Muscle layer of colon (tissue), 2 donors: ENCODE measurements at regions not wholly inside any gene's neighbourhood (a gene's known extent, or its start where the extent isn't known, plus 50 kb on each side); places are given as distances from the start of the nearest gene placed in this dataset.
"Not testable (repeated sequence)": the region's sequence is repeated elsewhere in the genome, so short reads cannot be mapped to it uniquely, and the experiment has no call there.

Experiments used
- H3K27ac ChIP-seq: one replicate; pipeline ENCODE4 v1.7.0; 2013; ENCODE audit warnings: low read depth, mild to moderate bottlenecking, low read length, moderate library complexity
- H3K27me3 ChIP-seq, 2 donors: one replicate each; pipeline ENCODE4 v1.7.0; 2013; ENCODE audit warnings: low read length in 2 of 2, mild to moderate bottlenecking in 2 of 2; ENCODE audit not compliant: insufficient read depth in 2 of 2, control insufficient read depth in 1 of 2
- H3K36me3 ChIP-seq: one replicate; pipeline ENCODE4 v1.7.0; 2013; ENCODE audit warnings: mild to moderate bottlenecking, low read length; ENCODE audit not compliant: insufficient read depth
- H3K4me1 ChIP-seq: one replicate; pipeline ENCODE4 v1.7.0; 2013; ENCODE audit warnings: mild to moderate bottlenecking, low read length; ENCODE audit not compliant: insufficient read depth
- H3K4me3 ChIP-seq, 2 donors: one replicate each; pipeline ENCODE4 v1.7.0; 2013; ENCODE audit warnings: low read length in 2 of 2, low read depth in 1 of 2, mild to moderate bottlenecking in 1 of 2, moderate library complexity in 1 of 2
- H3K9ac ChIP-seq: one replicate; pipeline ENCODE4 v1.7.0; 2013; ENCODE audit warnings: low read length
- H3K9me3 ChIP-seq: one replicate; pipeline ENCODE4 v1.7.0; 2013; ENCODE audit warnings: mild to moderate bottlenecking, low read length
- donor health status: abdominal sarcoma.
- donor health status: Adenocarcinoma of cecum.

GRCh38 chr7:131625345-131625744, 68.9 kb upstream of the PODXL start:
- not testable (repeated sequence) for H3K4me1 ChIP-seq, H3K9me3 ChIP-seq, H3K4me3 ChIP-seq, H3K27ac ChIP-seq, H3K27me3 ChIP-seq, H3K36me3 ChIP-seq, H3K9ac ChIP-seq

DNA sequence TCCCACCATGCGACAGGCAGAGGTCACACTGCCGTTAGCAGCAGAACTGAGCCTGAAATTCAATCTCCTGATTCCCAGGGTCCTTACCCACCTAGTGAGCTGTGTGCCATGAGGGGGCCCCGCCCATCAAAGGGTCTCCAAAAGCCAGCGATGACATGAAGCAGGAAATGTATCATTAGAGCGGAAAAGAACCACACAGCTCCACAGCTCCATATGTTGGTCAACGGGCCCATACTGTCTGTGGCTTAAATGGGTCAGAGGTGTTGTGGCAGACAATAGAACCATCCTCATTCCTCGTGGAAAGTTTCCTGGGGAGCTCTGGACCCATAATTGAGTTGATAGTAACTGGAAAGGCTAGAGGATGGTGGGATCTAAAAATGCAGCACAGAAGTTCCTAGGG, 68.1 kb upstream of the PODXL start:
- Histone ChIP-seq H3K4me3 (no peak overlapping the region), H3K9ac (no peak overlapping the region), H3K9me3 (no peaks in the 10 kb centered on the region), H3K36me3 (no peaks in the 10 kb centered on the region), H3K27ac (no peak overlapping the region), H3K27me3 (no peaks in the 10 kb centered on the region), H3K4me1 (peaks cover 11% of the 10 kb centered on the region)

DNA sequence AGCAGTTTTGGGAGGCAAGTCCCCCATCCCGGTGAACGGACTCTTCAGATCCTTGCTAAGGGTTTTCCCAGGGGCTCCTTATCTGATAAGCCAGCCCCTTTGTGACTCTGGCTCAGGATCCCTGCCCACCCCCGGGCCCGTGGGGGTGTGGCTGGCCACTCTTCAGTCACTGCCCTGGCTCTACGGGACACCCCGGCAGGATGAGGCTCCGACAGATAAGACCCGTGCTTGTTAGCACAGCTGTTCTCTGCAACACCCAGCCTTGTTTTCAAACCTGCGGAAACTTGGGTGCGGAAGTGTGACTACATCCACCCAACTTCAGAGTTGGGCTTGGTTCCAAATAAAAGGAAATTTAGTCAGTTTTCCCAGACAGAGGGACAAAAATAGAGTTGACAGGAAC, 66.7 kb upstream of the PODXL start:
- no peaks in the 10 kb centered on the region for H3K9me3 ChIP-seq
- H3K4me1 ChIP-seq, result peaks cover 11% of the 10 kb centered on the region
- no peak overlapping the region for H3K4me3 ChIP-seq
- no peaks in the 10 kb centered on the region for H3K27me3 ChIP-seq
- no peaks in the 10 kb centered on the region for H3K36me3 ChIP-seq
- no peak overlapping the region for H3K9ac ChIP-seq
- H3K27ac ChIP-seq, result no peak overlapping the region

DNA sequence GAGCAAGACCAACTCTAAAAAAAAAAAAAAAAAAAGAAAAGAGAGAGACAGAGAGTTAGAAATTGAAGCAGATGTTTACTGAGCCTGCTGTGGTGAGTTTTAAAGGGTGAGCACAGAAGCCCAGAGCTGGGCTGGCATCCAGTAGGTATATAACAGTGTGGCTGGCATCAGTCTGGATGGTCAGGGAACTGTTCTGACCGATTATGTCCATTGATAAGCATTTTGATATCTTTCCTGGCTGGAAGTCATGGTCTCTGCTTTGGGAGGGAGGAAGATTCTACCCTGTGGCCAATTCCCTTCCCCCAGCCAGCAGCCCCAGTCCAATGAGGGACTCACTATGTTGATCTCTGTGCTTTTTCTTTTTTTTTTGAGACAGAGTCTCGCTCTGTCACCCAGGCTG, 65.2 kb upstream of the PODXL start:
- H3K4me1 ChIP-seq, result peaks cover 11% of the 10 kb centered on the region
- H3K27me3 ChIP-seq, result no peaks in the 10 kb centered on the region
- no peak overlapping the region for H3K9ac ChIP-seq
- H3K27ac ChIP-seq, result no peak overlapping the region
- no peaks in the 10 kb centered on the region for H3K9me3 ChIP-seq
- no peak overlapping the region for H3K4me3 ChIP-seq
- H3K36me3 ChIP-seq, result no peaks in the 10 kb centered on the region

- Histone ChIP-seq H3K36me3 (no peaks in the 10 kb centered on the region), H3K27ac (no peak overlapping the region), H3K4me3 (no peak overlapping the region), H3K27me3 (no peaks in the 10 kb centered on the region), H3K9ac (no peak overlapping the region), H3K4me1 (peaks cover 11% of the 10 kb centered on the region), H3K9me3 (no peaks in the 10 kb centered on the region)
These were observed 64.5 kb upstream of the PODXL start for GRCh38 chr7:131620673-131621609.

DNA sequence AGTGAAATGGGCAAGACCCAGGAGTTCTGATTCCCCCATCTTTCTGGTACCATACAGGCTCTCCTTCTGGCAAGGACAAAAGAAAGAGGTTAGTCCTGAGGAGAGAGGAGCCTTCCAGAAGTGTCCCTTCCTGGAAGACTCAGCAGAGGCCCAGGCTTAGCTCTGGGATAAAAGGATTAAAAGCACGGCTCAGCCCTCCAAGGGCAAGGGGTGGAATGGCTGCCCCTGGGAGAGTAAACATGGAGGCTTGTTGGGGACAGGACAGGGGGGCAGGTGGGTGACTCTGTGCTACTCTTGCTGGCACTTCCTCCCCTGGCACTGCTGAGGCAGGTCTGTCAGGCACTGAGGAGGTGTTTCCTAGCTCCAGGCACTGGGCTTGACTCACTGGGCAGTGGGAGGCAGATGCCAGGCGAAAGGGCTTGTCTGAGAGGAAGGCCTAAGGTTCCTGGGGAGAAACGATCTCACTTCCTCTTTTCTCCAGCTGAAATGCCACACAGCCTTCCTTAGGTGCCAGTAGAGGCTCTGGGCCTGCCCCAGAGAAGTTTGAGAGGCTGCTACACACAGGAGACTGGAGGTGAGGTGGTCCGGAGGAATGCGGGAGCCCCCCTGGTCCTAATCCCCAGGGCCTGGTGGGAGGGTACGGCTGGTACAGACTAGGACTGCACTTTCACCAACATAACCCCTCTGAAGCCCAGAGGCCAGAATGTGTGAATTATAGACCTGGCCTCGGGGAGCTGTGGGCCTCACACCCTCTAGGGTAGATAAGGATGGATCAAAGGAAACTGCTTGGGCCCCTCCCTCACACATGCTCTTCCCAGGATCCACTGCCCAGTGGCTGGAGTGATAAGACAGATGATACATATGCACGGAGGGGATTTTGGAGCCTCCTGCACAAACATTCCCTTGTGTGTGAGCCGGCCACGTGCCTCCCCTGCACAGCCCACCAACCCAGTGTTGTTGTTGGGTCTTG, 63.2 kb upstream of the PODXL start:
- peaks cover 11% of the 10 kb centered on the region for H3K4me1 ChIP-seq
- H3K36me3 ChIP-seq, result no peaks in the 10 kb centered on the region
- H3K27ac ChIP-seq, result no peak overlapping the region
- no peaks in the 10 kb centered on the region for H3K9me3 ChIP-seq
- no peaks in the 10 kb centered on the region for H3K27me3 ChIP-seq
- no peak overlapping the region for H3K9ac ChIP-seq
- H3K4me3 ChIP-seq, result no peak overlapping the region

DNA sequence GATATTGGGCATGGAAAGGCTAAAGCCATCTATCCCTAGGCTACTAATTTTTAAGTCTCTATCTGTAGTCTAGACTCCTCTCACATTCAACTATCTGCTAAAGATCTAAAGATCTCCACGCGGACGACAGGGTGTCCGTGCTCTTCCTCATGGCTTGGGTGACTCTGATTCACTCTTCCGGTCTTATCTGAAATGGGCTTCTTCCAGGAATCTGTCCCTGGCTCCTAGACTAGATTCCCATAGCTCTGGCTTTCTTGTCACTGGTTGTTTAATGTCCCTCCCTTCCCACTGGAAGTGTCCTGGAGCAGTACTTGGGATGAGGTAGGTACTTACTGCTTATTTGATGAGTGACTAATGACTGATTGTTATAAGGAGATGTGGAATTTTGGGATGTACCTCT, 62.0 kb upstream of the PODXL start:
- Histone ChIP-seq H3K9me3 (no peaks in the 10 kb centered on the region), H3K4me1 (peaks cover 11% of the 10 kb centered on the region), H3K27me3 (no peaks in the 10 kb centered on the region), H3K9ac (no peak overlapping the region), H3K36me3 (no peaks in the 10 kb centered on the region), H3K27ac (no peak overlapping the region), H3K4me3 (no peak overlapping the region)

GRCh38 chr7:131616487-131617200, 60.2 kb upstream of the PODXL start:
- Histone ChIP-seq H3K4me3 (no peak overlapping the region), H3K4me1 (peaks cover 10% of the 10 kb centered on the region), H3K36me3 (no peaks in the 10 kb centered on the region), H3K27me3 (no peaks in the 10 kb centered on the region), H3K27ac (no peak overlapping the region), H3K9ac (no peak overlapping the region), H3K9me3 (no peaks in the 10 kb centered on the region)

GRCh38 chr7:131613909-131614308, 57.5 kb upstream of the PODXL start:
- Histone ChIP-seq H3K27me3 (no peaks in the 10 kb centered on the region), H3K4me1 (no peaks in the 10 kb centered on the region), H3K27ac (no peak overlapping the region), H3K36me3 (no peaks in the 10 kb centered on the region), H3K4me3 (no peak overlapping the region), H3K9me3 (no peaks in the 10 kb centered on the region), H3K9ac (no peak overlapping the region)

- H3K9me3 ChIP-seq, result no peaks in the 10 kb centered on the region
- no peaks in the 10 kb centered on the region for H3K27me3 ChIP-seq
- H3K27ac ChIP-seq, result no peak overlapping the region
- H3K4me3 ChIP-seq, result no peak overlapping the region
- no peak overlapping the region for H3K9ac ChIP-seq
- peaks cover 9% of the 10 kb centered on the region for H3K4me1 ChIP-seq
- H3K36me3 ChIP-seq, result no peaks in the 10 kb centered on the region
These were observed 53.6 kb upstream of the PODXL start for GRCh38 chr7:131610007-131610406.

DNA sequence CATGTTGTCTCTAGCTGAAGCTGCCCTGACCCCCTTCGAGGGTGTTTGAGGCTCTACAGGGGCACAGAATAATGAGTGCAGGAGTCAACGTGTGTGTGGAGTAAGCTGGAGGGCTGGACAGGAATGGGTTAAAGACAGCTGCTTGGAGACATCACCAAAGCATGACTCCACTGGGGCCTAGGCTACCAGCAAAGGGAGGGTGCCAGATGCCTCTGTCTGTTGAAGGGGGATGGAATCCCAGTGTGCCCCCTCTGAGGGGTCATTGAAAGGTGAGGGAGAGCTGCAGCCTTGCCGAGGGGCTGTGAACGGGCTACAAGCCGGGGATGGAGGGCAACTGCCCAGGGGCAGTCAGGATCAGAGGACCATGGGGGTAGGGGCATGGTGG, 51.7 kb upstream of the PODXL start:
- Histone ChIP-seq H3K4me3 (no peak overlapping the region), H3K9me3 (no peaks in the 10 kb centered on the region), H3K27ac (no peak overlapping the region), H3K4me1 (peaks cover 9% of the 10 kb centered on the region), H3K27me3 (no peaks in the 10 kb centered on the region), H3K36me3 (no peaks in the 10 kb centered on the region), H3K9ac (no peak overlapping the region)
